ENCODE measurements at regions not wholly inside any gene's neighbourhood (a gene's known extent, or its start where the extent isn't known, plus 50 kb on each side); places are given as distances from the start of the nearest gene placed in this dataset.

- Mint-ChIP-seq H3K27ac (no peak overlapping the region), H3K27me3 (ENCODE audit: insufficient read depth) (no peaks in the 10 kb centered on the region), H3K36me3 (ENCODE audit: low read depth) (no peaks in the 10 kb centered on the region), H3K4me1 (ENCODE audit: low read depth) (no peaks in the 10 kb centered on the region), H3K4me3 (no peak overlapping the region), H3K9me3 (peaks cover 43% of the 10 kb centered on the region)
- TF ChIP-seq CTCF (IDR thresholded peaks at IDR 0.05), result no peak
- DNase-seq, result no peak
Observed at GRCh38 chr16:25585526-25585925, 106.2 kb upstream of the HS3ST4 start.

- Mint-ChIP-seq H3K9me3 (peaks cover 44% of the 10 kb centered on the region), H3K27ac (no peak overlapping the region), H3K27me3 (ENCODE audit: insufficient read depth) (peaks cover 2% of the 10 kb centered on the region; the same call in 1 of the 2 replicates), H3K4me3 (no peak overlapping the region), H3K4me1 (ENCODE audit: low read depth) (no peaks in the 10 kb centered on the region), H3K36me3 (ENCODE audit: low read depth) (no peaks in the 10 kb centered on the region; the same call in 1 of the 2 replicates)
- no peak for TF ChIP-seq CTCF (IDR thresholded peaks at IDR 0.05)
- no peak for DNase-seq
Observed at GRCh38 chr16:25580041-25580440, 111.7 kb upstream of the HS3ST4 start.

GRCh38 chr16:25575363-25575762 lies 116.4 kb upstream of the HS3ST4 start:
- H3K4me1 Mint-ChIP-seq (ENCODE audit: low read depth), result no peaks in the 10 kb centered on the region
- peaks cover 2% of the 10 kb centered on the region; the same call in 1 of the 2 replicates for H3K27me3 Mint-ChIP-seq (ENCODE audit: insufficient read depth)
- H3K4me3 Mint-ChIP-seq, result no peak overlapping the region
- no peaks in the 10 kb centered on the region; the same call in 1 of the 2 replicates for H3K36me3 Mint-ChIP-seq (ENCODE audit: low read depth)
- TF ChIP-seq CTCF (IDR thresholded peaks at IDR 0.05), result no peak
- peaks cover 20% of the 10 kb centered on the region for H3K9me3 Mint-ChIP-seq
- no peak overlapping the region for H3K27ac Mint-ChIP-seq
- no peak for DNase-seq

GRCh38 chr16:25571712-25572111 lies 120.0 kb upstream of the HS3ST4 start:
- peaks cover 29% of the 10 kb centered on the region for H3K9me3 Mint-ChIP-seq
- H3K4me3 Mint-ChIP-seq, result no peak overlapping the region
- DNase-seq, result no peak
- no peak for TF ChIP-seq CTCF (IDR thresholded peaks at IDR 0.05)
- peaks cover 2% of the 10 kb centered on the region; the same call in 1 of the 2 replicates for H3K27me3 Mint-ChIP-seq (ENCODE audit: insufficient read depth)
- no peaks in the 10 kb centered on the region for H3K4me1 Mint-ChIP-seq (ENCODE audit: low read depth)
- no peaks in the 10 kb centered on the region for H3K36me3 Mint-ChIP-seq (ENCODE audit: low read depth)
- no peak overlapping the region for H3K27ac Mint-ChIP-seq

GRCh38 chr16:25570131-25570530 lies 121.6 kb upstream of the HS3ST4 start:
- Mint-ChIP-seq H3K36me3 (ENCODE audit: low read depth) (no peaks in the 10 kb centered on the region), H3K27ac (no peak overlapping the region), H3K4me1 (ENCODE audit: low read depth) (no peaks in the 10 kb centered on the region)

More at GRCh38 chr16:25570131-25570530, 121.6 kb upstream of the HS3ST4 start:
- no peak for TF ChIP-seq CTCF (IDR thresholded peaks at IDR 0.05)
- no peak for DNase-seq
- Mint-ChIP-seq H3K4me3 (no peak overlapping the region), H3K27me3 (ENCODE audit: insufficient read depth) (no peaks in the 10 kb centered on the region), H3K9me3 (peaks cover 34% of the 10 kb centered on the region; the same call in 1 of the 2 replicates)

Measured in HFFc6 (cell line).